Breast epithelium (tissue), 3 donors: ENCODE measurements at regions not wholly inside any gene's neighbourhood (a gene's known extent, or its start where the extent isn't known, plus 50 kb on each side); places are given as distances from the start of the nearest gene placed in this dataset.

Experiments used
- CTCF ChIP-seq, 3 donors: fragments of 450-650 bp; IDR thresholded peaks; one replicate each; pipeline ENCODE4 v1.5.1; 2016 to 2017; ENCODE audit warnings: antibody characterized with exemption in 3 of 3, mild to moderate bottlenecking in 3 of 3, moderate library complexity in 3 of 3
- POLR2A ChIP-seq: fragments of 450-650 bp; IDR thresholded peaks from one replicate; pipeline ENCODE4 v1.6.1; 2016; ENCODE audit warnings: antibody characterized with exemption, mild to moderate bottlenecking, moderate library complexity
- POLR2AphosphoS5 ChIP-seq, 3 donors: sonication (generic); formaldehyde crosslinking; IDR thresholded peaks; one replicate each; pipeline ENCODE4 v1.6.1; 2017; ENCODE audit warnings: antibody characterized with exemption in 3 of 3

GRCh38 chr12:127779301-127780045, 487.5 kb upstream of the TMEM132C start:
- no peak for TF ChIP-seq CTCF (IDR thresholded peaks at IDR 0.05)
- TF ChIP-seq POLR2A = no peak
- no peak for TF ChIP-seq POLR2AphosphoS5 (IDR thresholded peaks at IDR 0.05)
